GM18498 (cell line): ENCODE measurements at regions not wholly inside any gene's neighbourhood (a gene's known extent, or its start where the extent isn't known, plus 50 kb on each side); places are given as distances from the start of the nearest gene placed in this dataset.

Source experiments
- ATAC-seq: cut with Tn5 transposase; IDR thresholded peaks from one replicate; pipeline ENCODE4 v1.9.1; 2021; ENCODE audit warnings: mild to moderate bottlenecking, moderate library complexity; ENCODE audit not compliant: unreplicated experiment

DNA sequence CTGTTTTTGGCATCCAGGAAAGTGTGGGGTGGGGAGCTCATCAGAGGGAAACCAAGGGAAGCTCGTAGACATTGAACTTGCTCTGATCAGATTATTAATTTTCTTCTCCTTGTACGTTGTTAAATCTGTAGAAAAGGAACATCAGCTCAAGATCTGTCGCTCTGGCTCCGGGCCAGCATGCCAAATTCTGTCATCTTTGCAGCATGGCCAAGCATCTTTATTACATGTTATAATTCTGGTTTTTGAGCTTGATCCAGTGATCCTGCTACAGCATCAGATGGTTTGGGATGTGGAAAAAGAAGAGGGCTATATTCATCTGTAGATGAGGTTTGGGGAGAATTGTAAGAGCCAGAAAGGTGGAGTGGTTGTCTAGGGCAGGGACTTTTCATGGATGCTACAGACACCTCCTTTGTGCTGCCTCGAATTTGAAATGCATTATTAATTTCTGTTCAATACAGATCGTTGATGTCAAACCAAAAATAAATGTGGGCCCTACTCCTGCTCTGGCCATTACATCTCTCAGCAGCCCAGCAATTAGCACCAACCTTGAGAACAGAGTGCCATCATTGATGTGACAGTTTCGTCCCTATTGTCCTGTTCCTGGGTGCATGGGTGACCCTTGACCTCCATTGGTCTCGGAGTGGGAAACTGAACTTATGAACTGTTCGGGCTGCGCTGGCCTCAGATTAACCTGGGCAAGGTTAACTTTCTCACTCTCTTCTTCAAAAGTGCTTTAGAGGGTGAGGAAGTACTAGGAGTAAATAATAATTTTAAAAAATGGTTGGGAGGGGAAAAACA is 250.8 kb downstream of the SOX4 start:
- ATAC-seq: no peak

DNA sequence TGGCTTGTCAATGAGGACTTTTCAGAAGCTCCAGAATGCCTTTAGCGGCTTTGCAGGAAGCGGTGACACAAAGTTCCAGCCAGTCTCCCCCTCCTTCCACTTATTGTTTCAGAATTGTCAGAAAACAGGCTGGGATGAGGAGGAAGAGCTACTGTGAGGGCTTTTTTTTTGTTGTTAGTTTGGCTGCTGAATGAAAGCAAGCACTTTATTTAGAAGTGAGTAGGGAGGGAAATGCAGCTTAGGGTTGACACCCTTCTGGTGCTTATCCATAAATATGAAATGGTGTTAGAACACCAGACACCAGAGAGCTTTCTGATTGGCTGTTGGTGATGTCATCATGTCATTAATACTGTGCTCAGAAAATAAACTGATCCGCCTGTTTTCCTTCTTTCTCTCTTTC is 251.5 kb downstream of the SOX4 start:
- ATAC-seq: no peak

DNA sequence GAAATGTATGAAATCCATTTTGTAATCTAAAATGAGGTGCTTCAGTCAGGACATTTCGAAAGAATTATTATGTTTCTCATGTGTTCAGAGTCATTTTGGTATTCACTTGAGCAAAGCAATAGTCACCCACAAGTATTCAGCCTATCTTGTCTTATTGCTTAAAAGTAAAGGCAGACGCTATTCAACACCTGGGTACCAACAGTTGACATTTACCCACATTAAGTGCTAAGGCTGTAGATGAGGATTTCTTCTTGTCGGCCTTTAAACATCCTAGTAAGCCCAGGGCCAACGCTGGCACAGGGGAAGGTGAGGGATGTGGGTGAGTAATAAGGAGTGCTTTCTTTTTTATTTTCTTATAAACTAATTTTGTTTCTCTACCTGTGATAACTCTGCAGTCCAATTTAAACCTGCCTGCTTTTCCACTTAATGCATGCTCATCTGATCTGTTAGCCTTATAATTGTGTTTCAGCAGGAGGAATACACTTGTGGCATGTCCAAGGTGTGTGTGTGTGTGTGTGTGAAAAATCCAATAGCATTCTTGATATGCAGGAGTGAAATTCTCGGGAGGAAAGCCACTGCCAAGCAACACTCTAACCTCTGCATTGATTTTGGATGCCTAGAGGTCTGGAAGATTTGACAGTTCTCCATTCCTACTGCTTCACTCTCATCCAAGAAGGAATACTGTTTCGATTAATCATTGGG is 252.0 kb downstream of the SOX4 start:
- no peak for ATAC-seq

DNA sequence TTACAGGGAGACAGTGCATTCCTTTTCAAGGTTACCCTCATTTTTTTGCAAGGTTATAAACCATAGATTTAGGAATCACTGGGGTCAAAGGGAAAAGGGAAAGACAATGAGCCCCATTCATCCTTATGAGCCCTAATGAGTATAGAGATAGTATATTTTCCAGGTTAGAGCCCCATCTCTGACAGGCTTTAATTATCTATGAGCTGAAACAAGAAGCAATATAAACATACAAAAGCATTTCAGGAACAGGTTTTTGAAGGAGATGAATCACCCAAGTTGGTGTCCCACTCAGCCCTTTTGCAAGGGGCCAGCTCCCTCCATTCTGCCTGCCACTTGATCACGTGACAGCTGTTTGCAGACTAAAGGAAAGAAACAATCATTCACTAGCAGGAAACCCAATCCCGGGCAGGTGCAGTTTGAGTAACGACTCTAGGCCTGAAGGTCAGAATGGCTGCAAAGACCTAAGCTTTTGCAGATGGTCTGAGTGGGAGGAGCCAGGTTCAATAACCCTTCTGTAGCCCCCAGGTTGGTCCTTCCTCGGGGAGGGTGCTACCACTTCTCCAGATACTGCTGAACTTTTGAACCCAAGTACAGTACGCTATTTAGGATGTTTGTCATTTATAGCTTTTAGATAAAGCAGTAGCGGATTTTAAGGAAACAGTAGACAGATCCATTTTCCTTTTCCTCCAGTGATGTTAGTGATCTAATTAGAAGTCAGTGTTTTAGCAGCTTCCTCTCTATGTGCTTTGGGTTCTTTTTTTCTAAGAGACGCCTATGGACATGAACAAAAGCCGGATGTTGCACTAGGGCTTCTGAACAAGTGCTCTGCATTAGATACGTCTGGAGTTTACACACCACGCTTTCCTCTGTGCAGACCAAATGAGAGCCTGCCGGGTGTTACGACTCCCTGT is 253.2 kb downstream of the SOX4 start:
- no peak for ATAC-seq

DNA sequence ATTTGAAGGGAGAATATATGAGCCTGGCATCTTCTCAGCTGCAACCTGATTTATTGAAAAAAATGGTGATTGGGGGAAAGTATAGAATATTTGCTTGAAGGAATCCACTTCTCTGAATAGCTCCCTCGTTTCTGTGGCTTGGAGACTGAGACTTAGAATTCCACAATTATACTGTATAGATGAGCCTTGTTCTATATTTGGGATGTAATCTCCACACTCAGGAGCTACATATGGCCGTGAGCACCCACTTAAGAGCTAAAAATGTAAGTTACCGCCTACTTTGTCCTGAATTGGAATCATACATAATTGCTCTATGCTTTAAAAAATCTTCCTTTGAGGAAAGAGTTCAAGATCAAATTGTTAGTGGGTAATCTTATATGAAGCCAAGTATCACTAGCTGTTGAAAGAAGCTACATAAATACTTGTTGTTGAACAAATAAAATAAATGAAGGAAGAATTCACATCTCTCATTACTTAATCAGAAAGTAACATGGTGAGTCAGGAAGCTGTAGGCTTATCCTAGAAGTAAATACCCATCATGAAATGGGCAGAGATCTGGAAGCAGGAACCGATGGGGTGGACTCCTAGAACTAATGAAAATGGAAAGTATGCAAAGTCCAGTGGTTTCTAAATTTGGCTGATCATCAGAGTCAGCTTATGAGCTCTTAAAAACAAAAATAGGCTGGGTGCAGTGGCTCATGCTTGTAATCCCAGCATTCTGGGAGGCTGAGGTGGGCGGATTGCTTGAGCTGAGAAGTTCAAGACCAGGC is 254.3 kb downstream of the SOX4 start:
- no peak for ATAC-seq

DNA sequence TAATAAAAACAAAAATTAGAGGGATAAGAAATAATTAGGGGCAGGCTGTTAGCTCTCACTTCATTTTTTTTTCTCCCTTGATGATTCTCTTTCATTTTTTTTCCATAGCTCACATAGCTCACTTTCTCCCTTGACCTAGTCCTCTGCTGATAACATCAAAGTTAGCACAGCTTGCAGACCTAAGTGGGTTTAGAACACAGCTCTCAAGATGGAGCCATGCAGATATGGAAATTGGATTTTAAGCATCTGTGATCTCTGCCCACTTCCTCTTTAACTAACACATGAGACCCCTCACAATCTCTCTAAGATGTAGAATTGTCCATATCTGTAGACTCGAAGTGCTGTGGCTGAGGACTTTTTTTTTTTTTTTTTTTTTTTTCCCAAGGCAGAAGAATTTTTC is 257.1 kb downstream of the SOX4 start:
- no peak for ATAC-seq

DNA sequence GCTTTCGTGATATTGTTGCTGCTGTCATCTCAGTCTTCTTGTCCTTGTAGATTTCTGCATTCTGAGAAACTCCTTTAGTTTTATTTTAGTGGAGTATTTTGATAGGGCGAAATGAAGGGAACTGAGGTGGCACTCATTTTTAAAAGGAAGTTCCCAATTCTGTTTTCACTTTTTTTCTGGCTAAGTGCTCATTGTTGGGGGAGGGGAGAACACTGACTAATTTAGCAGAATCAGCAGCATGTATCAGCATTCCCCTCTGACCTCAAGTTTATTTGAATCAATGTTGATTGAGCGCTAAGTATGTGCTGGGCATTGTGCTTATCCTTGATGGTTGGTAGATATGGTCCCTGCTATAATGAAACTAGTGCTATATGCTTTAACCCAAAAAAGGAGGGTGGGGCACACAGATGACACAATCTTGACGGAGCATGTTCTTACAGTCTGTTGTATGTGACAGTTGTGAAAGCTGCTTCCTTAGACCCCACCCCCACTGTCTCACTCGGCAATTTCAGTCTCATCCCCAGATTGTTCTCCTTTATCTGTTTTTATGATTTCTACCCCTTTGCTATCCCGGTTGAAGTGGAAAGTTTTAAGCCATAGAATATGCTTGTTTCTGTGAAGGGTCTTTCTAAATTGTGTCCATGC is 262.4 kb downstream of the SOX4 start:
- ATAC-seq: no peak

DNA sequence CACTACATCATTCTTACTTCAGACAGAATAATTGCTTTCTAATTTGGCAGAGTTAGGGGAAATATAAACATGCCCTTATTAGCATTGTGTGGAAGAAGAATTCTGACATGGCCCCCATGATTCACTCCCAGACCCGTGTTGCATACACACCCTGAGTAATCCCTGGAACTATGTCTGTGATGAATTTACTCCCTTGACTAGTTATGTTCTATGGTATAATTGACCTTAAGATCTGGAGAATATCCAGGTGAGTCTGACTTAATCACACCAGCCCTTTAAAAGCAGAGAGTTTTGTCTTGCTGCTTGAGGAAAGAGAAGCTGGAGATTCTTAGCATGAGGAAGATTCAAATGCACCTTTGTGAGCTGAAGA is 262.9 kb downstream of the SOX4 start:
- no peak for ATAC-seq

DNA sequence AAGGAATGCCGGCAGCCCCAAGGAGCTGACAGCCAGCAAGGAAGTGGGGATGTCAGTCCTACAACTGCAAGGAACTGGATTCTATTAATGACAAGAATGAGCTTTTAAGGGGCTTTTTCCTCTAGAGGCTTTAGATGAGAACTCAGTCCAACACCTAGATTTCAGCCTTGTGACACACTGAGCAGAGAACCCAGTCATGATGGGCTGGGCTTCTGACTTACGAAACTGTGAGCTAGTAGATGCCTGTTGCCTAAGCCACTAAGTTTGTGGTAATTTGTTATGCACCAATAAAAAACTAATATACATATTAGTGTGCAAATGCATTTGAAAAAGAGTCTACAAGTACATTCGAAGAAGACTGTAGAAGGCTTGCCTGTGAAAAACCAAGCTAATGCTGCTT is 263.3 kb downstream of the SOX4 start:
- ATAC-seq: no peak

DNA sequence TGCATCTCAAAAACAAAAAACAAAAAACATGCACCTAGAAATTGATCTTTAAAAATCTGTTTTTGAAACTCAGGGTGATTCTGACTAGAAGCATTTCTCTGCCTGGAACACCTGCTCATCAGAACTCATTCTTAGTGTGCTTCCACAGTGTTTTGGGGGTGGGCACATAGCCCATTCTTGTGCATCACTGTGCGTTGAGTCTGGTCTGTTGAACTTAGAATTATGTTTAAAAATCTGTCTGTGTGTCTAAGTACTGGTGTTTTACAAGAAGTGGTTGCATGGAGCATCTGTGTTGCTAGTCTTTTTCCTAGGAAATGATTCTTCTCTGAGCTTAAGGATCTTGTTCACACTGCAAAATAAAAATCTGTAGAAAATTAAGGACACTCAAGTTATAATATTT is 264.5 kb downstream of the SOX4 start:
- no peak for ATAC-seq

DNA sequence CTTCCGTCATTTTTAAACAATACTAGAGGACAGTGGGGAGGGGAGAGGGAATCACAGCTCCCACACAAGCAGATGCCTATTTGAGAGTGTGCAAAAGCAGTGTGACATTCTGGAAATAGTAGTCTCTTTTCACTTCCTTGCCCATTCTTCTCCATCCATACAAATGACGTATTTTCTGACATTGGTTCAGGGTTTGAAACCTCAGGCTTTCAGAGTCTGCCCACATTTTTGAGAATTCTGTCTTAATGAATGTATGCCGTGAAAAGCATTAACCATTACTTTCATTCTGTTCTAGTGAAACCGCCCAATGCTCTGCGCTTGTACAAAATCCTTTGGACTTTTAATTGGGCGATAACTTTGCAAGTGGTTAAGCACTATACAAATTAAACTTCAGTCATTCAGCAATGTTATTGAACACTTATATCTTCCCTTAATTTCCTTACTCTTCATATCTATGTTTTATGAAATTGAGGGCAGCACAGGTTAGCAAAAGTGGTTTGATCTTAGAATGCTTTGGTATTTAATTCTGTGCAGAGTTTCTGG is 265.7 kb downstream of the SOX4 start:
- no peak for ATAC-seq

DNA sequence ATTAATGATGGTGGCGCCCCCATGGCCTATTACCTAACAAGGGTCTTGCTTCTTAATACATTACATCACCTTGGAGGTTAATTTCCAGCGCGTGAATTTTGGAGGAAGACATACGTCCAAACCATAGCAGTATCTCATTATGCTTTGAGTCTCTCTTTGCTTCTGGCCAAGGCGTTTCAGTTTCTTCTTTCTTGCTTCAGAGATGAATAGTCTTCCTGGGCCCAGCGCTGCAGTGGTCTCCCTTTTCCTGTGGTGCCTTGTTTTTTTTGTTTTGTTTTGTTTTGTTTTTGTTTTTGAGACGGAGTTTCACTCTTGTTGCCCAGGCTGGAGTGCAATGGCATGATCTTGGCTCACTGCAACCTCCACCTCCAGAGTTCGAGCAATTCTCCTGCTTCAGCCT is 268.4 kb downstream of the SOX4 start:
- ATAC-seq: no peak

DNA sequence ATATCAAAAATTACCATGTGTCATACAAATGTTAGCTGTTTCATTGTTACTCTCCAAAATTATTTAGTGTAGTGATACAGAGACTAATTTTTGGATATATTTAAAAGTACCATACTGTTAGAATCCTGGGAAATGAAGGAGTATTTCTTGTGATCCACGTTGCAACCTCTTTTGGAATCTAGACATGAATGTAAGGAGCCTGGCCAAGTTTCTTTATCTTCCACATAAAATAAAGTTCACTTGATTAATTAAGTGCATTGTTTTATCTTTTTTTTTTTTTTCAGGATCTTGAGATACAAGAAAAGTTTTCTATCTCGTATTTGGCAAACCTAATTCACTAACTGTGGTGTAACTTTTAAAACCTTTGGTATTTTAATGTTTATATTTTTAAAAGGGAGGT is 270.7 kb downstream of the SOX4 start:
- ATAC-seq: no peak

DNA sequence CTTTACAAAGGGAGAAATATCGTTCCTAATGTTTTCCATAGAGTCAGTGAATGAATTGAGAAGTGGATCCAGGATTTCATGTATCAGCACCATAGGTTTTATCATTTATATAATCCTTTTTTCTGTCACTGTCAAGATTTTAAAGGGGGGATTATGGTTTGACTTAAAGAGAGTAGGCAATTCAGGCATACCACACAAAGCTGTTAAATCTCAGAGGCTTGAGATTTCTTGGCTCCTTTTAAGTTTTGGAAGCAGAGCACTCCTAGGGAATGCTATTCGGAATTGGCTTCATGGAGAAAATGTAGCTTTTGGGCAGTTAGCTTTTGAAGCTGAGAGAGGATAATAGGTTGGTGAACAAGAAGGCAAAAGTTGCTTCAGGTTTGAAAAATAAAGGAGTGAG is 274.7 kb downstream of the SOX4 start:
- no peak for ATAC-seq

DNA sequence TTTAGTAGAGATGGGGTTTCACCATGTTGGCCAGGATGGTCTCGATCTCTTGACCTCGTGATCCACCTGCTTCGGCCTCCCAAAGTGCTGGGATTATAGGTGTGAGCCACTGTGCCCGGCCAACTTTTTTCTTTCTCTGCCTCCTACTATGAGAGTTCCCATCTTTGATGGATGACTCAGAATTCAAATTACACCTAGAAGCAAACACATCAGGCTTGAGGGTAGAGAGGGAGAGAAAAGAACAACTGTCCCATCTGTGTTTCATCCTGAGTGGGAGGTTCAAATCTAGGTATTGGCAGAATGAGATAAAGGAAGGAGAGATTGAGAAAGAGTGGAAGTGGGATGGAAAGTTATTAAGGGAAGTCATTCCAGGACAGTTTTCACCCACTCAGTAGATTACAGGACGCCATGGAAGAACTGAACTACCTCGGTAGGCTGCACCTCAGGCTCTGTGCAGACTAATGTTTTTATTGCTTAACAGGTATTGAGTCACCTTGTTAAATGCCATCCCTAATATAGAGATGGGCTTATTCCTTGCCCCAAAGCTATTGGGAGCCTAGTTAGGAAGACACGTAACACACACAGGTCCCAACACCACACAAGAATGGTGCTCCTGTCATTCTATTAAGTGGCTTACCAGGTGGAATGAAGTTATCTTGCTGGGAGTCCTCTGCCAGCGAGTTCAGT is 275.7 kb downstream of the SOX4 start:
- no peak for ATAC-seq

DNA sequence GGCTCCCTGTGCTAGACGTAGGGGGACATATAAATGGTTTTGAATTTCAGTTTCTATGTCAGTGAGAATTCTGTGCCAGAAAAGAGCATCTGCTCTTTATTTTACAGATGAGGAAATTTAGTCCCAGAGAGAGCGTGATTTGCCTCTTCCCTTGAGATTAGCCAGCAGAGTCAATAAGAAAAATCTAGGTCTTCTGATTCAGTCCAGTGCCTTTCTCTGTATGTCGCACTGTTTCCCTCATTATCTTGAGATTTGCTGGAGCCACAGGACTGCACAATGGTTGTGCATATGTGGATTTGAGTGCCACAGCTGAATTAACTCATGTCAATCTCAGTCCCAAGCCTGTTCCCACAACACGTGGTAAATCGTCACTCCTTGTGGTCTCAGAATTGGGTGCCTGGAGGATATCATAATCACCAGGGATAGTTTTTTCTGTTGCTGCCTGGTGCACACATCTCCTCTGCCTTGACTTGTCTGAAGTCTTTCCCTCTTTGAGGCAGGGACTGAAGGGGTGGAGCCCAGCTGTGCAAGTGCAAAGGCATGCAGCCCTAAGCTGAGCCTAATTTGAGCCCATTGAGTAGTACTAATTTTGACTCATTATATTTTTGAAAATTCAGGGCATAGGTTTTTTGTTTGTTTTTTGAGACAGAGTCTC is 276.7 kb downstream of the SOX4 start:
- no peak for ATAC-seq

DNA sequence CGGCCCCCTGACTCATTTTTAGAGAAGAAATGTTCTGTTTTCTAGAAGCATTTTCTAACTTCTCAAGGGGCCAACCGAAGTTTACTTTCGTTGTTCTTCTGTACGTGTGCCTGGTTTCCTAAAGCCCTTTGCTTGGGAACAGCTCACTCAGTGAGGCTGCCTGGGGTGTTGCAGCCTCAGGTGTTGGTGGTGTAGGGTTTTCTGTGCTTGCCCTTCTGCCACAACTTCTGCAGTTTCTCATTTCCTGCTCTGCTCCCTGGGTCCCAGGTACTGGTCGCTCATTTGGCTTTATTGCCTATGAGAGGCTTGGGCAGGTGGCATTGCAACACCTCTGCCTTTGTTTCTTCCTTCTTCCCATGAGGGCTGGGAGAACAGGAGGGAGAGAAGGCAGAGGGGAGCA is 278.3 kb downstream of the SOX4 start:
- ATAC-seq: no peak

DNA sequence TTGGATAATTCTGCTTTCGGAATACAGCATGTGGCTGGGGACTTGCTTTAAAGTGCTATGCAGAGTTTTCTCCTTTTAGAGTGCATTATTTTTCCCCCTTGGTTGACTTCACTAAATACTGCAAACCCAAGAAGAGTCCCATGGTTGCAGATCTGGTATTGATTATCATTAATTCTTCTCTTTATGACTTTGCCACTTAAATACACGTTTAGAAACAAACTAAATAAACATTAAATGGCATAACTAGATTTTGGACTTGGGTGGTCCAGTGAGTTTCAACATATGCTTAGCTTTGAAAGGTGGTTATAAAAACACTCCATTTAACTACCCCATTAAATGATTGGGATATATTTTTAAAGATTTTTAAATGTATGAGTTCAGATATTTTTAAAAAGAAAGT is 279.2 kb downstream of the SOX4 start:
- ATAC-seq: no peak

DNA sequence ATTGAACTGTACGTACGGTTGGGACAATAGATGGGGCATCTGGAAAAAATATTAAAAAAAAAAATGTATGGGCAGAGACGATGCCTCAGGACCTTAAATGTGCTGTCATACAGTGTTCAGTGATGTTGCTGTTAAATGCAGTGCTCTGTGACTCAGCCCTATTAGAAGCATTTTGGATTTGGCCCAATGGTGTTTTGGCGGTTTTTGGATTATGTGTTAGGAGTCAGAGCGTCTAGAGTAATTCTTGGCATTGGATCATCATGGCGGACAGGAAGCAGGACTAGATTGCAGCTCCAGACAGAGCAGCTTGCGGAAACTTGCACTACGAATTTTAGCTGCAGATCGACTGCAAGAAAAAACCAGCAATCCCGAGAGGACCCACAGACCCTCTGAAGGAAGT is 280.0 kb downstream of the SOX4 start:
- ATAC-seq: no peak
